ENCODE measurements at regions not wholly inside any gene's neighbourhood (a gene's known extent, or its start where the extent isn't known, plus 50 kb on each side); places are given as distances from the start of the nearest gene placed in this dataset.
"Not testable (repeated sequence)": the region's sequence is repeated elsewhere in the genome, so short reads cannot be mapped to it uniquely, and the experiment has no call there.

DNA sequence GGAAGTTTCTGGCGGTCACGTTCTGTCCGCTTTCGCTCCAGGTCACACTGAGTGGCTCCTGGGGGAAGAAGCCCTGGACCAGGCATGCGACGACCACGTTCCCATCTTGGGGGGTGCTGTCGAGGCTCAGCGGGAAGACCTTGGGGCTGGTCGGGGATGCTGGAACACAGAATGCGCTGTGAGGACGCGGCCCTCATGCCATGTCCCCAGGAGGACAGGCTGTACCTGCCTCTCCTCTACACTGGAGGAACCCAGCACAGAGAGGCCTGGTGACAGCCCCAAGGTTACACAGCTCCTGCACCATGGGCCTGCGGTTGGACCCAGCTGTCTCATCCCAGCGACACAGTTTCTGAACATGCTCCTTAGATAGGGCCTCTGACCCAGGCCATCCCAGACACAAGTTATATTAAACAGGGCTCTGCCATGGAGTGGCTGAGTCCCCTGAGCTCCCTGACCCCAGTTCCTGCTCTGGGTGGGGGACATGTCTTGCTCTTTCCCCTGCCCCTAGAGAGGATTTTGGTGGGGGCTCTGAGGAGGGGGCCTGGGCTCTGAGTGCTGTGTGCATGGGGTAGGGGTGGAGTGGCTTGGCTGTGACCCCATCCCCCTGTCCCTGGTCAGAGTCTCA lies 62.0 kb downstream of the TMEM121 start:
- no peak for DNase-seq (ENCODE audit: low read depth in 1 of 2, low spot score in 1 of 2)
- Histone ChIP-seq H3K4me3 (replicated peaks; ENCODE audit: insufficient read depth, low read length) (no peak overlapping the region), H3K27me3 (ENCODE audit: insufficient read depth, poor library complexity, severe bottlenecking) (no peaks in the 10 kb centered on the region), H3K27ac (replicated peaks) (no peak overlapping the region)
- TF ChIP-seq, protein P1, sequence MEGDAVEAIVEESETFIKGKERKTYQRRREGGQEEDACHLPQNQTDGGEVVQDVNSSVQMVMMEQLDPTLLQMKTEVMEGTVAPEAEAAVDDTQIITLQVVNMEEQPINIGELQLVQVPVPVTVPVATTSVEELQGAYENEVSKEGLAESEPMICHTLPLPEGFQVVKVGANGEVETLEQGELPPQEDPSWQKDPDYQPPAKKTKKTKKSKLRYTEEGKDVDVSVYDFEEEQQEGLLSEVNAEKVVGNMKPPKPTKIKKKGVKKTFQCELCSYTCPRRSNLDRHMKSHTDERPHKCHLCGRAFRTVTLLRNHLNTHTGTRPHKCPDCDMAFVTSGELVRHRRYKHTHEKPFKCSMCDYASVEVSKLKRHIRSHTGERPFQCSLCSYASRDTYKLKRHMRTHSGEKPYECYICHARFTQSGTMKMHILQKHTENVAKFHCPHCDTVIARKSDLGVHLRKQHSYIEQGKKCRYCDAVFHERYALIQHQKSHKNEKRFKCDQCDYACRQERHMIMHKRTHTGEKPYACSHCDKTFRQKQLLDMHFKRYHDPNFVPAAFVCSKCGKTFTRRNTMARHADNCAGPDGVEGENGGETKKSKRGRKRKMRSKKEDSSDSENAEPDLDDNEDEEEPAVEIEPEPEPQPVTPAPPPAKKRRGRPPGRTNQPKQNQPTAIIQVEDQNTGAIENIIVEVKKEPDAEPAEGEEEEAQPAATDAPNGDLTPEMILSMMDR (IDR thresholded peaks at IDR 0.05; ENCODE audit: insufficient read depth, low read length): no peak
- TF ChIP-seq, protein P2, sequence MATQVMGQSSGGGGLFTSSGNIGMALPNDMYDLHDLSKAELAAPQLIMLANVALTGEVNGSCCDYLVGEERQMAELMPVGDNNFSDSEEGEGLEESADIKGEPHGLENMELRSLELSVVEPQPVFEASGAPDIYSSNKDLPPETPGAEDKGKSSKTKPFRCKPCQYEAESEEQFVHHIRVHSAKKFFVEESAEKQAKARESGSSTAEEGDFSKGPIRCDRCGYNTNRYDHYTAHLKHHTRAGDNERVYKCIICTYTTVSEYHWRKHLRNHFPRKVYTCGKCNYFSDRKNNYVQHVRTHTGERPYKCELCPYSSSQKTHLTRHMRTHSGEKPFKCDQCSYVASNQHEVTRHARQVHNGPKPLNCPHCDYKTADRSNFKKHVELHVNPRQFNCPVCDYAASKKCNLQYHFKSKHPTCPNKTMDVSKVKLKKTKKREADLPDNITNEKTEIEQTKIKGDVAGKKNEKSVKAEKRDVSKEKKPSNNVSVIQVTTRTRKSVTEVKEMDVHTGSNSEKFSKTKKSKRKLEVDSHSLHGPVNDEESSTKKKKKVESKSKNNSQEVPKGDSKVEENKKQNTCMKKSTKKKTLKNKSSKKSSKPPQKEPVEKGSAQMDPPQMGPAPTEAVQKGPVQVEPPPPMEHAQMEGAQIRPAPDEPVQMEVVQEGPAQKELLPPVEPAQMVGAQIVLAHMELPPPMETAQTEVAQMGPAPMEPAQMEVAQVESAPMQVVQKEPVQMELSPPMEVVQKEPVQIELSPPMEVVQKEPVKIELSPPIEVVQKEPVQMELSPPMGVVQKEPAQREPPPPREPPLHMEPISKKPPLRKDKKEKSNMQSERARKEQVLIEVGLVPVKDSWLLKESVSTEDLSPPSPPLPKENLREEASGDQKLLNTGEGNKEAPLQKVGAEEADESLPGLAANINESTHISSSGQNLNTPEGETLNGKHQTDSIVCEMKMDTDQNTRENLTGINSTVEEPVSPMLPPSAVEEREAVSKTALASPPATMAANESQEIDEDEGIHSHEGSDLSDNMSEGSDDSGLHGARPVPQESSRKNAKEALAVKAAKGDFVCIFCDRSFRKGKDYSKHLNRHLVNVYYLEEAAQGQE (IDR thresholded peaks at IDR 0.05; ENCODE audit: insufficient replicate concordance, low read depth): no peak
- no peak for TF ChIP-seq GABPA (IDR thresholded peaks at IDR 0.05; ENCODE audit: low read depth)
- TF ChIP-seq SPI1 (IDR thresholded peaks at IDR 0.05; ENCODE audit: borderline replicate concordance, low read depth): no peak
- no peak for TF ChIP-seq POLR2AphosphoS5 (IDR thresholded peaks at IDR 0.05; ENCODE audit: low read depth)

GRCh38 chr14:105589161-105589925 lies 63.0 kb downstream of the TMEM121 start:
- TF ChIP-seq SPI1 (IDR thresholded peaks at IDR 0.05; ENCODE audit: borderline replicate concordance, low read depth) (no peak), GABPA (IDR thresholded peaks at IDR 0.05; ENCODE audit: low read depth) (no peak)
- Histone ChIP-seq H3K4me3 (replicated peaks; ENCODE audit: insufficient read depth, low read length) (no peak overlapping the region), H3K27ac (replicated peaks) (no peak overlapping the region), H3K27me3 (ENCODE audit: insufficient read depth, poor library complexity, severe bottlenecking) (no peaks in the 10 kb centered on the region)
- no peak for DNase-seq (ENCODE audit: low read depth in 1 of 2, low spot score in 1 of 2)

GRCh38 chr14:105589926-105590185 lies 63.5 kb downstream of the TMEM121 start:
- H3K4me3 ChIP-seq (replicated peaks; ENCODE audit: insufficient read depth, low read length); DNase-seq (ENCODE audit: low read depth in 1 of 2, low spot score in 1 of 2); H3K27ac ChIP-seq (replicated peaks); H3K27me3 ChIP-seq (ENCODE audit: insufficient read depth, poor library complexity, severe bottlenecking): not testable (repeated sequence)

DNA sequence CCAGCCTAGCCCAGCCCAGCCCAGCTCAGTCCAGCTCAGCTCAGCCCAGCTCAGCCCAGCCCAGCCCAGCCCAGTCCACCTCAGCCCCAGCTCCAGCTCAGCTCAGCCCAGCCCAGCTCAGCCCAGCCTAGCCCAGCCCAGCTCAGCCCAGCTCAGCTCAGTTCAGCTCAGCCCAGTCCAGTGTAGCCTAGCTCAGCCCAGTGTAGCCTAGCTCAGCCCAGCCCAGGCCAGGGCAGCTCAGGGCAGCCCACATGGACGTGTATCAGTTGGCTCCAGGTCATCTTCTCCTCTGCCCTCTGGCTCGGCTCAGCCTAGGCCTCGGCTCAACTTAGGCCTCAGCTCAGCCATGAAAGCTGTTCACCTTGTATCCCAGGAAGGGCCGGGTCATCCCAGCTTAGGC lies 64.7 kb downstream of the TMEM121 start:
- TF ChIP-seq, protein P2 (IDR thresholded peaks at IDR 0.05; ENCODE audit: insufficient replicate concordance, low read depth): no peak
- TF ChIP-seq, protein P1 (IDR thresholded peaks at IDR 0.05; ENCODE audit: insufficient read depth, low read length): no peak
- TF ChIP-seq POLR2AphosphoS5 (IDR thresholded peaks at IDR 0.05; ENCODE audit: low read depth) (no peak), SPI1 (IDR thresholded peaks at IDR 0.05; ENCODE audit: borderline replicate concordance, low read depth) (no peak), GABPA (IDR thresholded peaks at IDR 0.05; ENCODE audit: low read depth) (no peak)
- Histone ChIP-seq H3K27me3 (ENCODE audit: insufficient read depth, poor library complexity, severe bottlenecking) (no peaks in the 10 kb centered on the region), H3K27ac (replicated peaks) (no peak overlapping the region), H3K4me3 (replicated peaks; ENCODE audit: insufficient read depth, low read length) (no peak overlapping the region)
- no peak for DNase-seq (ENCODE audit: low read depth in 1 of 2, low spot score in 1 of 2)

DNA sequence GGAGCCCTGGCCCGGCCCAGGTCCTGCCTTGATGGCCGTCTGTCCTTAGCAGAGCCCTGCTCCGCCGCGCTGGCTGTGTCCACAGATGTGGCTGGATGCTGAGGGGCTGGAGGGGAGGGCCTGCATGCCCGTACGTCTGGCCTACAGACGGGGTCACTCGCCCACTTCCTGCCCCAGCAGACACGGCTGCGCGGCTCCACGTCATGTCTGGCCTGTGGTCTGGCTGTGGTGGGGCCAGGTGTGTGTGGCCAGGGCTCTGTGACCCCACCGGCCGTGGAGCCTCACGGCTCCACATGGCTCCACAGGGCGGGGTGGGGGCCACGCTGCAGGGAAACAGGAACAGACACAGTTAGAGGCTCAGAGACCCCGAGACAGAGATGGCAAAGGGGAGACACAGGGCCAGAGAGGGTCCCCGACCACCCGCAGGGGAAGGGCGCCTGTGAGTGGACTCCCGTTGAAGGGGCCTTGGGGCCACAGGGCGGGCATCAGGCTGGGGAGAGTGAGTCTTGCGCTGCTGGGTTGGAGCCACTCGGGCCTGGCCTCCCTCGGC lies 65.5 kb downstream of the TMEM121 start:
- not testable (repeated sequence) for H3K27ac ChIP-seq (replicated peaks); DNase-seq (ENCODE audit: low read depth in 1 of 2, low spot score in 1 of 2); H3K4me3 ChIP-seq (replicated peaks; ENCODE audit: insufficient read depth, low read length)

GRCh38 chr14:105592646-105593045 lies 66.3 kb downstream of the TMEM121 start:
- not testable (repeated sequence) for H3K27me3 ChIP-seq (ENCODE audit: insufficient read depth, poor library complexity, severe bottlenecking); H3K27ac ChIP-seq (replicated peaks); DNase-seq (ENCODE audit: low read depth in 1 of 2, low spot score in 1 of 2); H3K4me3 ChIP-seq (replicated peaks; ENCODE audit: insufficient read depth, low read length)

More for the DNA sequence above, 65.5 kb downstream of the TMEM121 start:
- not testable (repeated sequence) for H3K27me3 ChIP-seq (ENCODE audit: insufficient read depth, poor library complexity, severe bottlenecking)

DNA sequence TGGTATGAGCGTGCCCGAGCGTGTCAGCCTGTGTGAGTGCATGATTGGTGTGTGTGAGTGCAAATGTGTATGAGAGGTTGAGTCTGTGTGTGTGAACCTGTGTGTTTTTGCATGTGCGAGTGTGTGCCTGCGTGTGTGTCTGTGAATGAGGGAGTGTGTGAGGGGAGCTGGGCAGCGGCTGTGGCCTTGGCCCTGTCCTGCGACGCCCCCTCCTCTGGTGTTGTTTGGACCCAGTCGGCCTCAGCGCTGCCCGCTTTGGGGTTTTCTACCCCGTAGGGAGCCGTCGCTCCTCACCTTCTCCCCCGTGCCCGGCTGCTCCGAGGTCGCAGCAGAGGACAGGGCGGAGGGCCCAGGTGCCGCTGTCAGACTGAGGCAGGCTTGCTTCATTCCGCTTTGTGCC lies 69.0 kb downstream of the TMEM121 start:
- H3K27ac ChIP-seq (replicated peaks); DNase-seq (ENCODE audit: low read depth in 1 of 2, low spot score in 1 of 2); H3K27me3 ChIP-seq (ENCODE audit: insufficient read depth, poor library complexity, severe bottlenecking); H3K4me3 ChIP-seq (replicated peaks; ENCODE audit: insufficient read depth, low read length): not testable (repeated sequence)

- not testable (repeated sequence) for H3K27ac ChIP-seq (replicated peaks); H3K4me3 ChIP-seq (replicated peaks; ENCODE audit: insufficient read depth, low read length); DNase-seq (ENCODE audit: low read depth in 1 of 2, low spot score in 1 of 2); H3K27me3 ChIP-seq (ENCODE audit: insufficient read depth, poor library complexity, severe bottlenecking)
These were observed 70.0 kb downstream of the TMEM121 start for GRCh38 chr14:105596374-105596773.
